IMR-90 (cell line): ENCODE measurements at regions not wholly inside any gene's neighbourhood (a gene's known extent, or its start where the extent isn't known, plus 50 kb on each side); places are given as distances from the start of the nearest gene placed in this dataset.

Experiments used
- ATAC-seq: fragments of 200-7000 bp; cut with Tn5 transposase; 2 replicates; pipeline ENCODE4 v1.9.1; 2020; ENCODE audit warnings: low read depth, mild to moderate bottlenecking, moderate library complexity
- BruUV-seq: library from RNA; stranded (reverse); fragments of 400-500 nt; replicated peaks from 2 replicates; lab custom pipeline; 2021; lab: Mats Ljungman, UMichigan
- CTCF ChIA-PET: fragments of 300-600 bp; formaldehyde crosslinking; extraction: SDS; loops from one replicate; lab custom pipeline; 2021; ENCODE audit warnings: antibody characterized with exemption; lab: Yijun Ruan, JAX
- POLR2A ChIA-PET: fragments of 300-600 bp; sonication (Branson Sonifier 250); formaldehyde crosslinking; loops from one replicate; lab custom pipeline; 2022; ENCODE audit warnings: antibody characterized with exemption; ENCODE audit not compliant: unreplicated experiment; lab: Charles Lee
- DNase-seq: peaks from one replicate; pipeline ENCODE4 v3.0.0; 2013
- H2AFZ ChIP-seq: replicated peaks from 2 replicates; pipeline ENCODE3; 2013; ENCODE audit warnings: low read length, mild to moderate bottlenecking; ENCODE audit not compliant: poor library complexity
- H2AK5ac ChIP-seq: 2 replicates; pipeline ENCODE4 v1.6.1; 2013; ENCODE audit warnings: low read depth, low read length, inconsistent platforms
- H2AK9ac ChIP-seq: replicated peaks from 2 replicates; pipeline ENCODE3; 2013; ENCODE audit warnings: mild to moderate bottlenecking, low read depth, low read length, moderate library complexity; ENCODE audit not compliant: poor library complexity
- H2BK120ac ChIP-seq: 2 replicates; pipeline ENCODE4 v1.6.1; 2013; ENCODE audit warnings: low read depth, low read length, inconsistent platforms
- H2BK15ac ChIP-seq: 3 replicates; pipeline ENCODE4 v1.6.1; 2013; ENCODE audit warnings: low read depth, low read length, inconsistent platforms
- H2BK20ac ChIP-seq: 2 replicates; pipeline ENCODE4 v1.6.1; 2013; ENCODE audit warnings: low read depth, mild to moderate bottlenecking, inconsistent platforms, low read length, moderate library complexity
- H2BK5ac ChIP-seq: 2 replicates; pipeline ENCODE4 v1.6.1; 2013; ENCODE audit warnings: mild to moderate bottlenecking, low read depth, low read length, inconsistent platforms; ENCODE audit not compliant: poor library complexity, severe bottlenecking
- H3K14ac ChIP-seq: replicated peaks from 2 replicates; pipeline ENCODE4 v1.6.1; 2013; ENCODE audit warnings: low read depth, low read length, inconsistent platforms
- H3K18ac ChIP-seq: 2 replicates; pipeline ENCODE4 v1.6.1; 2013; ENCODE audit warnings: low read depth, low read length, control low read depth
- H3K23ac ChIP-seq: 2 replicates; pipeline ENCODE4 v1.6.1; 2013; ENCODE audit warnings: low read depth, low read length, inconsistent platforms
- H3K27ac ChIP-seq: 2 replicates; pipeline ENCODE4 v1.5.1; 2013; ENCODE audit warnings: mild to moderate bottlenecking, control low read depth, low read length; ENCODE audit not compliant: insufficient read depth
- H3K27me3 ChIP-seq: 2 replicates; pipeline ENCODE4 v1.6.1; 2013; ENCODE audit warnings: low read length; ENCODE audit not compliant: control insufficient read depth, insufficient read depth
- H3K36me3 ChIP-seq: 2 replicates; pipeline ENCODE4 v1.6.1; 2013; ENCODE audit warnings: low read length, mixed read lengths; ENCODE audit not compliant: control insufficient read depth, insufficient read depth
- H3K4ac ChIP-seq: 2 replicates; pipeline ENCODE4 v1.6.1; 2013; ENCODE audit warnings: low read depth, low read length, inconsistent platforms
- H3K4me1 ChIP-seq: 2 replicates; pipeline ENCODE4 v1.6.1; 2013; ENCODE audit warnings: low read length, mixed read lengths; ENCODE audit not compliant: control insufficient read depth, insufficient read depth
- H3K4me2 ChIP-seq: 2 replicates; pipeline ENCODE4 v1.6.1; 2013; ENCODE audit warnings: low read depth, mild to moderate bottlenecking, control low read depth, low read length, moderate library complexity
- H3K4me3 ChIP-seq: 2 replicates; pipeline ENCODE4 v1.5.1; 2013; ENCODE audit warnings: low read depth, mild to moderate bottlenecking, control low read depth, low read length, moderate library complexity; ENCODE audit not compliant: insufficient read depth
- H3K56ac ChIP-seq: 2 replicates; pipeline ENCODE4 v1.6.1; 2013; ENCODE audit warnings: low read length, inconsistent platforms; ENCODE audit not compliant: insufficient read depth; ENCODE audit errors: extremely low read depth
- H3K79me1 ChIP-seq, 2 experiments: 2 replicates each; pipeline ENCODE4 v1.6.1; 2013; ENCODE audit warnings: low read length in 2 of 2, inconsistent platforms in 1 of 2, low read depth in 1 of 2
- H3K9ac ChIP-seq: 2 replicates; pipeline ENCODE4 v1.6.1; 2013; ENCODE audit warnings: low read depth, low read length, control low read depth
- H3K9me1 ChIP-seq: 2 replicates; pipeline ENCODE4 v1.6.1; 2013; ENCODE audit warnings: low read length, inconsistent platforms; ENCODE audit not compliant: insufficient read depth
- H3K9me3 ChIP-seq: 2 replicates; pipeline ENCODE4 v1.6.1; 2013; ENCODE audit warnings: low read length; ENCODE audit not compliant: control insufficient read depth, insufficient read depth
- H4K20me1 ChIP-seq: 2 replicates; pipeline ENCODE4 v1.6.1; 2013; ENCODE audit warnings: low read length, inconsistent platforms; ENCODE audit not compliant: insufficient read depth
- H4K5ac ChIP-seq: 2 replicates; pipeline ENCODE4 v1.6.1; 2013; ENCODE audit warnings: mild to moderate bottlenecking, low read depth, low read length, control low read depth
- H4K8ac ChIP-seq, 2 experiments: 2 replicates each; pipeline ENCODE4 v1.6.1; 2013; ENCODE audit warnings: low read depth in 2 of 2, low read length in 2 of 2, control low read depth in 1 of 2, inconsistent platforms in 1 of 2
- H4K91ac ChIP-seq: 2 replicates; pipeline ENCODE4 v1.6.1; 2013; ENCODE audit warnings: low read depth, low read length, inconsistent platforms; ENCODE audit not compliant: insufficient read depth
- ELK1 ChIP-seq: fragments of 150-350 bp; IDR thresholded peaks from 2 replicates; pipeline ENCODE4 v1.6.1; 2016; ENCODE audit warnings: low read depth, mild to moderate bottlenecking, low read length, moderate library complexity, borderline replicate concordance
- MAFK ChIP-seq: IDR thresholded peaks from 2 replicates; pipeline ENCODE4 v1.6.1; 2012; ENCODE audit warnings: low read depth, low read length, improper control_type of control experiment
- MXI1 ChIP-seq: IDR thresholded peaks from 2 replicates; pipeline ENCODE4 v1.6.1; 2012; ENCODE audit warnings: low read depth, mild to moderate bottlenecking, low read length, moderate library complexity, borderline replicate concordance
- RAD21 ChIP-seq: IDR thresholded peaks from 2 replicates; pipeline ENCODE4 v1.6.1; 2012; ENCODE audit warnings: low read length, improper control_type of control experiment
- SMC3 ChIP-seq: fragments of 150-350 bp; IDR thresholded peaks from 2 replicates; pipeline ENCODE4 v1.6.1; 2016; ENCODE audit warnings: low read depth, mild to moderate bottlenecking, antibody characterized with exemption, low read length, moderate library complexity
- WGBS, 2 experiments: methylation state at CpG; one replicate each; pipeline versions ENCODE4 v1.1.5 to v1.1.7; 2013; ENCODE audit warnings: missing lambda C conversion rate in 2 of 2; ENCODE audit not compliant: insufficient read length in 1 of 2; ENCODE audit errors: extremely low coverage in 2 of 2; 5-methylcytosine and 5-hydroxymethylcytosine counted together
- dilution Hi-C: fragments of 300-500 bp; cut with HindIII; formaldehyde crosslinking; loops from one replicate; pipeline ENCODE4 v1.14.3; 2018; ENCODE audit warnings: low sequenced_read_pairs; ENCODE audit not compliant: unreplicated experiment
- in situ Hi-C: fragments of 300-500 bp; cut with MboI; formaldehyde crosslinking; loops from 3 replicates; pipeline ENCODE4 v1.14.3; 2019; ENCODE audit warnings: low sequenced_read_pairs, inconsistent platforms, mixed read lengths
- intact Hi-C: fragments of 100-400 bp; cut with micrococcal nuclease; formaldehyde crosslinking; loops from 2 replicates; pipeline ENCODE4 v1.10.0; 2022

- Histone ChIP-seq H3K4ac (no peak overlapping the region), H3K4me3 (no peak overlapping the region), H2BK5ac (no peak overlapping the region), H3K9me1 (no peaks in the 10 kb centered on the region), H3K23ac (no peak overlapping the region), H2BK120ac (no peak overlapping the region), H3K27me3 (peaks cover 13% of the 10 kb centered on the region), H4K5ac (no peak overlapping the region), H3K36me3 (no peaks in the 10 kb centered on the region), H3K4me2 (no peak overlapping the region), H3K9ac (no peak overlapping the region), H3K14ac (no peak overlapping the region), H3K18ac (no peak overlapping the region), H2AFZ (no peak overlapping the region), H3K56ac (no peak overlapping the region), H4K8ac (no peak overlapping the region), H2AK5ac (no peak overlapping the region), H2BK15ac (no peak overlapping the region), H2AK9ac (no peak overlapping the region), H3K27ac (no peak overlapping the region), H2BK20ac (no peak overlapping the region), H4K91ac (no peak overlapping the region), H3K4me1 (no peaks in the 10 kb centered on the region), H3K79me1 (no peaks in the 10 kb centered on the region), H4K20me1 (no peaks in the 10 kb centered on the region), H3K9me3 (no peaks in the 10 kb centered on the region)
- ATAC-seq, result no peak
- ChIA-PET CTCF (interaction anchor here (0.8 kb wide), 1 partner anchor 16 kb away, joined by 3 read pairs; no protein-coding TSS in a partner anchor), POLR2A (no interaction called here)
- BruUV-seq, result no TSS peak
- DNase-seq, result no peak
- no CpG with 5 or more reads among the region's 1 CpG for WGBS, 2 experiments
- in situ Hi-C loops (no loop called here), dilution Hi-C loops (no loop called here), intact Hi-C loops (no loop called here)
- TF ChIP-seq MXI1, result no peak
- no peak for TF ChIP-seq MAFK
- TF ChIP-seq RAD21, result no peak
- no peak for TF ChIP-seq SMC3
- no peak for TF ChIP-seq ELK1
Observed at GRCh38 chr14:30305346-30305745, 253.6 kb upstream of the G2E3 start.
